ENCODE measurements at regions not wholly inside any gene's neighbourhood (a gene's known extent, or its start where the extent isn't known, plus 50 kb on each side); places are given as distances from the start of the nearest gene placed in this dataset.
"Not testable (repeated sequence)": the region's sequence is repeated elsewhere in the genome, so short reads cannot be mapped to it uniquely, and the experiment has no call there.

GRCh38 chr9:17846948-17847655, 268.2 kb downstream of the SH3GL2 start:
- no peak for DNase-seq

GRCh38 chr9:17847908-17848307, 269.0 kb downstream of the SH3GL2 start:
- no peak for DNase-seq

GRCh38 chr9:17852108-17852507, 273.2 kb downstream of the SH3GL2 start:
- DNase-seq, result no peak

- DNase-seq, result no peak
Measured at GRCh38 chr9:17854487-17854886, 275.6 kb downstream of the SH3GL2 start.

GRCh38 chr9:17856995-17857394, 278.1 kb downstream of the SH3GL2 start:
- DNase-seq, result no peak

GRCh38 chr9:17859228-17859627, 280.4 kb downstream of the SH3GL2 start:
- no peak for DNase-seq

- no peak for DNase-seq
Measured at GRCh38 chr9:17859987-17860386, 281.1 kb downstream of the SH3GL2 start.

GRCh38 chr9:17862101-17862500, 283.2 kb downstream of the SH3GL2 start:
- DNase-seq, result no peak

GRCh38 chr9:17862629-17863028, 283.8 kb downstream of the SH3GL2 start:
- no peak for DNase-seq

GRCh38 chr9:17863213-17863883, 284.5 kb downstream of the SH3GL2 start:
- no peak for DNase-seq

- no peak for DNase-seq
Measured at GRCh38 chr9:17863924-17864323, 285.1 kb downstream of the SH3GL2 start.

GRCh38 chr9:17864951-17865350, 286.1 kb downstream of the SH3GL2 start:
- no peak for DNase-seq

GRCh38 chr9:17865881-17866280, 287.0 kb downstream of the SH3GL2 start:
- DNase-seq, result no peak

- DNase-seq, result no peak
Measured at GRCh38 chr9:17870722-17871121, 291.9 kb downstream of the SH3GL2 start.

GRCh38 chr9:17871213-17871890, 292.5 kb downstream of the SH3GL2 start:
- DNase-seq, result no peak

- DNase-seq, result no peak
Measured at GRCh38 chr9:17875886-17876285, 297.0 kb downstream of the SH3GL2 start.

GRCh38 chr9:17876687-17877086, 297.8 kb downstream of the SH3GL2 start:
- DNase-seq, result no peak

- no peak for DNase-seq
Measured at GRCh38 chr9:17878810-17879370, 300.0 kb downstream of the SH3GL2 start.

- no peak for DNase-seq
Measured at GRCh38 chr9:17881371-17881770, 302.5 kb downstream of the SH3GL2 start.

- no peak for DNase-seq
Measured at GRCh38 chr9:17882688-17883594, 304.1 kb downstream of the SH3GL2 start.

GRCh38 chr9:17888066-17888465, 309.2 kb downstream of the SH3GL2 start:
- no peak for DNase-seq

- DNase-seq, result not testable (repeated sequence)
Measured at GRCh38 chr9:17888964-17889363, 310.1 kb downstream of the SH3GL2 start.

Measured in fibroblast of skin of back (primary cell).